ENCODE measurements at regions not wholly inside any gene's neighbourhood (a gene's known extent, or its start where the extent isn't known, plus 50 kb on each side); places are given as distances from the start of the nearest gene placed in this dataset.
"Not testable (repeated sequence)": the region's sequence is repeated elsewhere in the genome, so short reads cannot be mapped to it uniquely, and the experiment has no call there.

DNA sequence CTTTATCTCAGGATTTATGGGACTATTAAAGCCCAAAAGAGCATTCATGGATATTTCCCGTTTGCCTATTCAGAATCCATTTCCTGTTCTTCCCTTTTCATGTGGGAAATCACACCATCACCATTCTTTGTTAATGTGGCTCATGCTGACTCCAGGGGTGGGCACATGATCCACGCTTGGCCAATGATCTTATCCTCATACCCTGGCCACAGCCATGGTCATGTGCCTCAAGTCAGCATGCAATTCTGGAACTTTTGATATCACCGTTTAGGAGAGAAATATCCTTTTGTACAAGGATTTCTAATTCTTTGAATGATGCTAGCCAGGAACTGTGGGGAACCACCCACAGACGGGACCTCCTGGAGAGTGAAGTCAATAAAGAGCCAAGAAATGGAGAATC is 272.2 kb downstream of the PRELID2 start:
- ATAC-seq = no peak

DNA sequence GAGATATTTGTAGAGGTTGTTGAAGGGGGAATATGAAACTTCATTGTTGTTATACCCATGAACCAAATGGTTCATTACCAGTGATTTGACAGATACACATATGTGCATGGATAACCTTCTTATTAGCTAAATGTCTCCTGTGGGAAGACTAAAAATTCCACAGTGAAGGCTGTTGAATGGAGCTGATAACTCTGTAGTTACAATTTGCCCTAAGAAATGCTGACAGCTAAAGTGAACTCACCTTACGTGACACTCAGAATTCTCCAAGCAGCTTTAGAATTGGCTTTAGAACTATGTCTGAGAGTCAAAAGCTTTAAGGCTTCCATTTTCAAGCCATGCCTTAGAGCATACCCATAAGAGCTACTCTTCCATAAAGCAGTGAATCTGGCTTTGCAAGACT is 276.9 kb downstream of the PRELID2 start:
- no peak for ATAC-seq

DNA sequence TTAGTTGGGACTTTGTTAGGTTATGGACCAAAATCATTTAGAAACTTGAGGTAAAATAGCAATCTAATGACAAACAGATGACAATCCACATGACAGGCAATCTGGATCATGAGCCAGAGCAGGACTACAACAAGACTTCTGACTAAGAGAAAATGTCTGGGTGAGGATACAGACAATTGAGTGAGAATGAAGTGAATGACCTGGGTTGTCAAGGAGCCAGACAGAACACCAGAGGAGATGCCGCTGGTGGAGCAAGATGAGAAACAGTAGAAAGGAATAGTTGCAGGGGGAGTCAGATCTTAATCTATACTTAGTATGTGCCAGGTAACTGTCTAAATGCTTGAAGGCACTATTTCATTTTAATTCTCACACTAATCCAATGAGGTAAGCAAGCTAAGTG is 277.8 kb downstream of the PRELID2 start:
- ATAC-seq = no peak

DNA sequence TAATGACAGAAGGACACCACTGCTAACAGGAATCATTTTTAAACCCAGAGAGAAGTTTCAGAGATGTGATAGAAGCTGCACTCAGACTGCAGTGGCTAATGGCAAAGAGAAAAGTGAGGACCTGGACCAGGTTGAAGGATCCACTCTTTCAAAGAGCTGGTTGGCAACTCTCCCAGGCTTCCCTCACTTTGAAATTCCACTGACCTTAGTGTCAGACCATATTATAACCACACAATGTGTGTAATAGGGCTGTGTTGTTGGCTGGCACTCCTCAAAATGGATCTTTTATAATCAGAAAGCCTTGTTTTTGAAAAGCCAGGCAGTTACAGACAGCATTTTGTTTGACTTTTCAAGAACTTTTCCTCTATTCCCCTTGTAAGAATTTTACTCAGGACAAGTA is 280.7 kb downstream of the PRELID2 start:
- ATAC-seq = no peak

DNA sequence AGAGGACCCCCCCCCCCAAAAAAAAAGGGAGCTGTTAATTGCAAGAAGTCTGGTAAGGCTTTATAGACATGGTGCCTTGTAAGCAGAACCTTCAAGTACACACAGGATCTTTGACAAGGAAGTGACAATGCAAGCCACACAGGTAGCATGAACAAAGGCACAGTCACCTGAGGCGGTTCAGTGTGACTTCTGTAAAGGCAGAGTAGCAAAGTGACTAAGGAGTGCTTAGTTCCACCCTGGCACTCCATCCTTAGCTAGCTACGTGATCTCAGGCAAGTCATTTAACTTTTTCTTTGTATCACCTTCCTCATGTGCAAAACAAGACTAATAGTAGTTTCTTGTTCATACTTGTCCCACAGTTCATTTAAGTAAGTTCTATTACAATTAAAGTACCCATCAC is 282.0 kb downstream of the PRELID2 start:
- ATAC-seq = no peak

DNA sequence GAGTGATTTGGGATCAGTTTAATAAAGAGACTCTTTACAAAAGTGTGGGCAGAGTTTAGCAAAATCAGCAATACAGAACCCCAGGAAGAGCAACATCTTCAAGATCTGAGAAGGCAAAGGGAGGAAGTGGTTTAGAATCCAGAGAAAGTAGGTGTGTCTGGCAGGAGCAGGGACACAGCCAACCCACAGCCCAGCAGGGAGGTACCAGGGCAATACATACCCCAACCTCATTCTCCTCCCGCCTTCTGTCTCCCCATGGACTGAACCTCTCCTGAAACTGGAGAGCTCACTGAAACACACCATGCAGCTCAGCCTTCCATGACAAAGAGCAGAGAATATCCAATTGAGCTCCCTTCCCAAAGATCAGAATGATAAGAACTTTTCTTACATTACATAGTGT is 283.4 kb downstream of the PRELID2 start:
- ATAC-seq = no peak

DNA sequence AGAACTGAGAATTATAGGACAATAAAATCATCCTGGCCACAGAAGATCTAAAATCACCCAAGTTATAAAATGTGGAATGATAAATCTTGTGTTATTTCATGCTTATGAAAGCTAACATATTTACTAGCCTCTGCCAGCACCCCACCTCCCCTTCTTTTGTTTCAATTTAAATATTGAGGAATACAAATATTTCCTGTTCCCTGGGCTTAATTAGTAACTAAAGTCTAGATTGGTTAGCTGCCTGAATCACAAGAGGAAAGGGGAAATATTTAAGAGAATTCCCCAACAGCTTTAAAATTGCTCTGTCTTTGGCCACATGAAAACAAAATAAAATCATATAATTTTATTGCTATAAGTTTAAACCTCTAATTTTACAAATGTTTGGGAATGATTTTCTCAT is 287.0 kb downstream of the PRELID2 start:
- no peak for ATAC-seq

DNA sequence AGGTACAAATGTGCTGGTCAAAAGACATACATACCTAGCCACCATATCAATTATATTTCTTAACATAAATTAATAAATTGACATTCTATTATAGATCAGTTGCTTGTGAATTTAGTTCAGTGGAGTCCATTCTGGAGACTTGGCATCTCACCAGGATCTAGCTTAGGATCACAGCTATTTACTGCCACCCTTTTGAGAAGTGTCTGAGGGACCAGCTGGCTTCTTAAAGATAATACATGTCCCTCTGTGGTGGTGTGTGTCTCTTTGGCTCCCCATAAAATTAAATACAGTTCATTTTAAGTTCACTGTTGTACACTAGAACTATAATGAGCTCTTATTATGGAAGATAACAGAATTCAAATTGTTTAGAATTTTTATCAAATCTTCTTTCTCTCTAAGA is 290.7 kb downstream of the PRELID2 start:
- ATAC-seq = no peak

DNA sequence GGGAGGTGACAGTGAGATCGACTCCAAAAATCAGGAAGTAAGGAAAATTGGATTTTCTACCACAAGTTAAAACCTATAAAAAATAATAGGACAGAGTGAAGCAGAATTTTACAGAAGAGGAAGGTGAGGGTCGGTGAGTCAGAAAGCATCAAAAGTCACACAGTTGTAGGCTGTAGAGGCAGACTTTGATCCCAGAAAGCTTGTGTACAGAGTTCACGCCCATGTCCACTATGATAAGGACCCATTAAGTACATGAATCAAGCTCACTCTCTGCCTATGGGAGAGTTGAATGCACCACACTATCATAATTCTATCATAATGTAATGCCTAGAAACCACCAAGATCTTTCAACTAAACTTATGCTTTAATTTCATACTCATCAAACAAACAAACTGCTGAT is 291.2 kb downstream of the PRELID2 start:
- ATAC-seq = no peak

DNA sequence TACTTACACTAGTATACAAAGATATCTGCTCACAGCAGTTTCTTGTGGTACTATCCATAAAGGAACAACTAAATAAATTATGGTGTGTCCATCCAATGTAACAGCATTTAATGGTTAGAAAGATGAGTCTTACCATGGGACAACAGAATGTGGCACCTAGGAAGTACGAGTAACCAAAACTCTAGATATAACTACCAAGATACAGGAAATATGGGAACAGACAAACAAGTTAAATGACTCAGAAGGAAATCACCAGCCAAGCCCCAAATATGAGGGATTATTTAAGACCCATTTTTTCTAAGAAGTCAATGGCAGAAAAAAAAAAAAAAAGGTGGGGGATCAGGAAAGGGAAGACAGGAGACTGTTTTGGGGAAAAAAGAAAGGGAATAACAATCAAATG is 294.8 kb downstream of the PRELID2 start:
- ATAC-seq = no peak

DNA sequence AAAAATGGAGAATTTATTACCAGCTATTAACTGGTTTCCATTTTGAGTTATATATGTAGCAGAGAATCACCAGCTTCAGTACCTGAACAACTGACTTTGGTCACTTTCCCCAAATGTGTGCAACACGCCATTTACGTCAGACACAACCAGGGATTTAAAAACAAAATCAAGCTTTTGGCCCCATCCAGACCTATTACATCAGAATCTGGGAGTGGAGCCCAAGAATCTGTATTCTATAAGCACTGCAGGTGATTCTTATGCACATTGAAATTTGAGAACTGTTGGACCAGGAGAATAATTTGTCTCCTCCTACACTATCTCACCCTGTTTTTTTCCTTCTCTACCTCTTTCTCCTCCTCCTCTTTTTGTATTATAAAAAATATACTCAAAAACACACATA is 295.9 kb downstream of the PRELID2 start:
- ATAC-seq = no peak

DNA sequence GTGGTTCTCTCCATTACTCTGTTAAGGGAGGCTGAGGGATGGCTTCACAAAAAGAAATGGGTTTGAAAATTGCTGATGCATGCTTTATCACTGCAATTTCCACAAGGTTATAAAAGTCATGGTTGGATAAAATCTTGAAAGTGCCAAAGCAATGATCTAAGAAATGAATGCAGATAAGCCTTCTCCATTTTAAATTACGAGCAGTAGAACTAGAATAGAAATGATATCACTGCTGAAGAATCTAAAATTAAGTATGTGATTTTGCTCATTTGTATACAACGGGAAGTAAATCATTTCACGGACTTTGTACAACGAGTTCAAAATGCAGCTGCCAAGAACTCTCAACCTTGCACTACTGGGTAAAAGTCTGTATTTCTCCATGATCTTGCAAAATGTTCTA is 299.0 kb downstream of the PRELID2 start:
- ATAC-seq = no peak

DNA sequence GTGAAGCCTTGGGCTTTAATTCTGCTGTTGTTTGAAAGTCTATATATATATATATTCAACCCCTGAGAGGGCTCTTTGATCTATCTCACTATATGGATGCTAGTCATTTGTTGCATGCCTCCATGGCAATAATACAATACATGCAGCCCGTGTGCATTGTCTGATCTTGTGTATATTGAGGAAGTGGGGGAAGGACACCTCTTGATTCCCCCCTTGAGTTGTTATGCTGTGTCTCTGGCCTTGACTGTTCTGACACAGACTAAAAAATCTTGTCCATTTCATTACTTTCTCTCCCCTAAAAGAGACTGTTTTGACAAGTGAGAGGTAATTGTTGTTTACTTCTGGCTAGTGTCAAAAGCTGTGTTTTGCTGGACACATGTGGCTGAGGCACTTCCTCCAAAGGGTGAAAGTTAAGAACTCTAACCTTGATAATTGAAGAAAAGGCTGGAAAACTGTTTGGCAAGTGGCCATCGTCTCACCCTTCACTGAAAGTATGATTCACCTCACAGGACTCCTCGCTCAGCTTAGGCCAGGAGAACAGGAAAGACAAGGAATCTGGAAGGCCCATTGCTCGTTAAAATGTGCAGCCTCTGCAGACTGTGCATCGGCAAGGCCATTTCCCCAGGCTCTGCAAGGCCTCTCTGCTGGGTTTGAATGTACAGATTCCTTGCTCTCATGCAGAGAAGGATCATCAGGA is 304.0 kb downstream of the PRELID2 start:
- no peak for ATAC-seq

DNA sequence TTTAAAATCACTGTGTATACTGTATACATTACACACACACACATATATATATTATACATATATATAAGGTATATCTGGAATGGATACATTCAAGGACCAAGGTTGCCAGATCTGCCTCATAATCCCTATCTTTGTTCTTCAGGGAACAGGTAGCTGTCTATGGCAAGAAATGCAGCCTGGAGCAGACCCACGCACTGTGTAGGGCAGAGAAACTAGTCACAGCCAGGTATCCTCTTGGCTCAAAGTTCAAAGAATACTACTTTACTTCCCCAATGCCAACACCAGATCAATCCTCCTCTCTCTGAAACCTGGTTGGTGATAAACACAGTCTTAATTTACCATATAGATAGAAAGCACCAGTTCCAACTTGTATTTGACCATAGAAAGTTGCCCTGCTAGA is 313.6 kb downstream of the PRELID2 start:
- no peak for ATAC-seq

DNA sequence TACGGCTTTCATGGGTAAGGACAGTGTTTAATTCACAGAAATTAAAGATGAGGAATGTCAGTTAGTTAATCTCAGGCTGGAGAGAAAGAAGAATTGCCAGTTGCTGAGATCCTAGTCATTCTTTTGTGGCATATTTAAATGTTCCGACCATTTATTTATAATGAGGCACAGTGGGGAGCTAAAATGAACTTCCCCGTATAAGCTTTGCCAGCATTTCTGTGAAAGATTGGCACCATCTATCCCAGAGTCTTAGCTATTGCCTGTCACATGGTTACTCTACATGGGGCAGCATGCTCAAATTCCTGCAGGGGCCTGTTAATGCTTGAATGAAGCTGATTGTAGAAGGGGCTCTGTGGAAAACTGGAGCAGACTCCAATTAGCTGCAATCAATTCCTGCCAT is 314.1 kb downstream of the PRELID2 start:
- ATAC-seq = no peak

DNA sequence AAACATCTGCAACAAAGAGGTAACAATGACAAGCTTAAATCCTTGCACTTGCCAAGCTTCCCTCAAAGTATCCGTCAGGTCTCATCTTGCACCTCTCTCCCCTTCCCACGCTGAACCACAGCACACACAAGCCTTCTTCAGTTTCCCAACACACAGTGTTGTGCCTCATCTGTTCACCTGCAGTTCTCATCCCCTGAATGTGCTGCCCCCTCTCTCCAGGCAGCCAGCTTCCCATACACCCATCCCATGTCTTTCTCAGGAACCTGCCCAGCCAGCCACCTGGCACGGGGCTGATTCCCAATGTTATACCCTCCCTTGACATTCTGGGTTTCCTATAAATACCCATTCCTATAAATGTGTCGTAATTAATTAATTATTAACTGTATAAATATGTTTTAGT is 314.8 kb downstream of the PRELID2 start:
- no peak for ATAC-seq

DNA sequence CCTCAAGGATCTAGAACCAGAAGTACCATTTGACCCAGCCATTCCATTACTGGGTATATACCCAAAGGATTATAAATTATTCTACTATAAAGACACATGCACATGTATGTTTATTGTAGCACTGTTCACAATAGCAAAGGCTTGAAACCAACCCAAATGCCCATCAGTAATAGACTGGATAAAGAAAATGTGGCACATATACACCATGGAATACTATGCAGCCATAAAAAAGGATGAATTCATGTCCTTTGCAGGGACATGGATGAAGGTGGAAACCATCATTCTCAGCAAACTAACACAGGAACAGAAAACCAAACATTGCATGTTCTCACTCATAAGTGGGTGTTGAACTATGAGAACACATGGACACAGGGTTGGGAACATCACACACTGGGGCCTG is 317.6 kb downstream of the PRELID2 start:
- ATAC-seq = not testable (repeated sequence)

DNA sequence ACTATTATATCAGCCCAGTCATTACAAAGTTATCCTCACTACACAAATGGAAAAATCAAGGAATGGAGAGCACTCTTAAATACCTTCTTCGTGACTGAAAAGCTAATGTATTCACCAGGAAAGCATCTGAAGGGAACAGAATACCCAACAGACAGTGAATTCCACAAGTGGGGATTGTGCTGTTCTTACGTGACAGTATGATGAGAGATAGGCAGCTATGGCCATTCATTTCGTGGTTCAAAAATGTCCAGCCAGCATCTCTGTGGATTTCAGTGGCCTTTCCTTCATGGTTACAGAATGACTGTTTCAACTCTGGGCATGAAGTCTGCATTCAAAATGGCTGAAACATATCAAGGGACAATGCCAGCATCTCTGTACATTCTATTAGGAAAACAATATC is 323.8 kb downstream of the PRELID2 start:
- no peak for ATAC-seq

DNA sequence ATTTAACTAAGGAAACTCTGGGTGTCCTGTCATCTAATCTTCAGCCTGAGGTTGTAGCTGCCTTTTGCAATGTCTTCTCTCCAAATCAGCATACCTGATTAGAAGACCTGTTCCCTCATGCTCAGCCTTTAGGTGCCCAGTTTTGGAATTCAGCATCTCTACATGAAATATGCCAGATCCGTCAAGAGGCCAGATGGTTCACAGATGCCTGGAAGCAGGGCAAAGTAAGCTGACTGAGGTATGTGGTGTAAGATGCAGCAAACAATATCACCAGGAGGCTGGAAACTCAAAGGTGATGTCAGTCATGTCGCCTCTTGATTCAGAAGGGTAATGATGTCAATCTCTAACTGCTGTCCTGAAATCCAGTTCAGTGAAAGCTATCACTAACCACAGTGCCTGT is 324.4 kb downstream of the PRELID2 start:
- no peak for ATAC-seq

DNA sequence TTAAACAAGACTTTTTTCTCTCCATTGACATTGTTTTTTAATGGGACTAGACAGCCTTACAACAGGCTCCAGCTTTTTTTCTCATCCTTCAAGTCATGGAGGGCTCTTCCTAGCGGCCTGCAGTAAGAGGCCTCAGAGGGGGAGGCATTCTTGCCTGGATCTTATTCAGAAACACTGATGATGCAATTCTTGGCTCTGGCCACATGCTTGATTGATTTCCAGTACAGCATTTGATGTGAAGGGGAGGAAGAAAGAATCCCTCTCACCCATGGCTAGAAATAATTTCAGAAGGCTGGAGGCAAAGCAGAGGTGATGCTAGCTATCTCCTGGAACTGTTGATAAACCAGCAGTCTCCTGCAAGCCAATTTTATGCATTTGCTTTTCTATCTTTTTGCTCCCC is 324.8 kb downstream of the PRELID2 start:
- no peak for ATAC-seq

DNA sequence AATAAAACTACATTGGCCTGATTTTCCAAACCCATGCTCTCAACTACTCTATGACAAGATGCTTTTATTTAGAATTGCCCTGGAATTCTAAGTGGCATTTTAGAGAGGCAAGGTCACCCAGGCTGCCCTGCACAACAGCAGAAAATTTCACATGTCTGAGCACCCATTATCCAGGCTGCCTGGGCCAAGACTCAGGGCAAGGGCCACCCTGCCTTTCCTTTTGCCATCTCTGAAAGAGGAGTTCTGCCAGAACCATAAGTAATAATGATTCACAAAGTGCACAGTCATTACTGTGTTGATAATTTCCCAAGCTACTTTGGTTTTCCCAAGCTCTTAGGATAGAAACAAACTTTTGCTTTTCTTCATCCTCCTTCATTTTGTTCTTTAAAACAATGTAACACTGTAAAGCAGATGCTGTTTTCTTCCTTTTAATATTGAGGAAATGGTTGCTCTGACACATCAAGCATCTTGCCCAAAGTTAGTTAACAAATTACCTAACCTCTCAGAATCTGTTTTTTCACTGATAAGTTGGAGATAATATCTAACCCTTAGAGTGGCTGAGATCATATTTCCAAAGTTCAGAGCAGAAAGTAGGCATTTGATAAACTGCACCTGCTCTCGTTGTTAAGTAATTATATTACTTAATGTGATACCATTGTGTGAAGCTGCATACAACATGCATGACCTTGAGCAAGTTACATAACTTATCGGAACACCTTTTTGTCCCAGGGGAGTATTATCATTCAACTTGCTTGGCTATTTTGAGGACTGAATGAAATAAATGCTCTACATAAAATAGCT is 325.6 kb downstream of the PRELID2 start:
- ATAC-seq = no peak

DNA sequence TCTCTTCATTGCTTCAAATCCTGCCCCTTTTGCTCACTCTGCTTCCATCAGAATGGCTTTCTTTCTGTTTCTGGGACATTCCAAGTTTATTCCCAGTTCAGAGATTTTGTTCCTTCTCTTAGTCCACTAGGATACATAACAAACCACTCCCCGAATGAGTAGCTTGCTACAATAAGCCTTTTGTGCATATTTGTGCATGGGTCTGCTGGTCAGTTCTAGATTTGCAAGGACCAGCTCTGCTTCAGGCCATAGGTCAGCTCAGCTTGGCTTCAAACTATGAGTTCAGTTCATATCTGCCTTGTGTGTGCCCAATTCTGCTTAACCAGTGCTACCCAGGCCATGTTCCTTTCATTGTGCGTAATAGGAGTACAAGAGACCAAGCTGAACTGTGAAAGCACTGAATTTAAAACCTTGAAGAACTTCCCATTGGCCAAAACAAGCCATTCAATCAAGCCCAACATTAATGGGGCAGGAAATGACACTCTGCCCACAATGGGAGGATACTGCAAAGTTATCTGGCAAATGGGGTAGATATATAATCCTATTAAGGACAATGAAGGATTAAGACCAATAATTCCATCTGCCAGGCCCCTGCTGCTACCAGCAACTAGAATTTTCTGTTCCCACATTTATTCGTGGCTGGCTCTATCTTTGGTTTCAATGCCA is 328.8 kb downstream of the PRELID2 start:
- no peak for ATAC-seq

DNA sequence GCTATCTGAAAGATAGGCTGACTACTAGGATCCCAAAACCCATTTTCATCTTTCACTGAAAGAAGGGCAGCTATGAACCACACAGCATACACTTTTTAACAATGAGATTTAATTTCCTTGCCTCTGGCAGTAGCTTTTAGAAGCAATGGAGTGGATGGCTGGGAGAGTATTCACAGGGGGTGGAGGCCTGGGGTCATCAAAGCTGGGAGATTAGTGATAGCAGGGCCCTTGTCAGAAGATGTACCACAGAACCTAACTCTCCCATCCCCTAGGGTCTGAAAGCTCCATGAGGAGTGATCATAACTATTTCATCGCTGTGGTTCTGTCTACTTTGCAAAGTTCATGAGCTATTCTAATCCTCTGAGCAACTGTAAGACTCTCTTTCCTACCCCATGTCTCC is 332.2 kb downstream of the PRELID2 start:
- no peak for ATAC-seq

DNA sequence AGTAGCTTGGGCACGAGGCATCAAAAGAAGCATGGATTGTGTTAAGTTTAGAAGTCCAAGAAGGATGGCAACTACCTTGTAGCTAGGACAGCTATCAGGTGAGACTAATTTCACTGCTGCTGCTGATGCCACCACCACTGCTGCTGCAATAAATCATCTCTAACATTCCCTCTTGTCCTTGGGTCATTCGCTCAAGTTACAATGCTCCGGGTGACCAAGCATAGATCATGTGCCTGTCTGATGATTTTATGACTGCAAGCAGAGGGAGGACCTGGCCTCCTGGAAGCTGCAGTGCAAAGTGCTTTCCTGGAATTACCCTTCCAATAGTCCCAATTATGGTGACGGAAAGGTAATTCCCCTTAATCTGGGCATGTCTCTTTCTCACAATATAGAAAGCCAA is 334.4 kb downstream of the PRELID2 start:
- no peak for ATAC-seq
